ENCODE measurements at regions not wholly inside any gene's neighbourhood (a gene's known extent, or its start where the extent isn't known, plus 50 kb on each side); places are given as distances from the start of the nearest gene placed in this dataset.

GRCh38 chr12:68491204-68491960, 119.3 kb upstream of the RAP1B start:
- WGBS, 10 experiments, result 73 to 100% (median 86%) methylated on average over 1 to 8 of the region's 8 CpGs
- ATAC-seq (replicated peaks in 6 of 8), result no peak
- Histone ChIP-seq H3K4me1 (replicated peaks in 1 of 2) (no peaks in the 10 kb centered on the region), H3K27ac (no peak overlapping the region), H3K4me3 (no peak overlapping the region)
- in situ Hi-C loops (cut with MboI; ENCODE audit: low pct_unique_long_range_greater_than_20kb in 2 of 9, low sequenced_read_pairs in 9 of 9, unreplicated experiment in 9 of 9), result no loop called here

DNA sequence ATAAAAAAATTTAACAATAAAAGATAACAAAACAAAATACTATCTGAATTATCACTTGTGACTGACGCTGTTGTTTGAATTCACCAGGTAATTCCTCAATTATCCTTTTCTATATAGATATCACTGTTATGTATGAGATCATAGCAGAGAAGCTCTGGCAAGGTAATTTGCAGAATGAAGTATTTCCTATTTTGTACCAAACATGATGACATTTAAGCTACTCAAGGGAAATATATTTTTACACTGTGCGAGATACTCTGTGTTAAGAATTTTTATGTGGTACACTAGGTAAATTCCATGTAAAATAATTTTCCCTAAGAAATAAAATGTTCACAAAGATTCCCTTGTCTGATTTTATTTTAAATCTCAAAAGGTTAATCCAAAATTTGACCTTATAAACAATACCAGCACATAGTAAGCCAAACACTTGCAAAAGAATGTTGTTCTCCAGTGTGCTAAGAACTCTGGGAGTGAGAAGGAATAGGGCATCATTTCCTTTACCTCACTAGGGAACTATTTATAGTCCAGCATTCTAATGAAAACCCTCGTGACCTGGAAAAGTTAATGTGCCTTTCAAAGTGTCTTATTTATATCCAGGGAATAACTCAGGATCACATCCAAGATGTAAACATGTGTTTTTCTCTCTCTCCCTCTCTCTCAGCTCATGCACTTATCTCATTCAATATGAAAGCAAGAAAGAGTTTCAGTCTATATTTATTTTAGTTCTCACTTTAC, 115.2 kb upstream of the RAP1B start:
- WGBS, 10 experiments, result 49 to 100% (median 81%) methylated on average over 1 to 3 of the region's 3 CpGs
- in situ Hi-C loops (cut with MboI; ENCODE audit: low pct_unique_long_range_greater_than_20kb in 2 of 9, low sequenced_read_pairs in 9 of 9, unreplicated experiment in 9 of 9), result no loop called here
- peak in 1 of 8 experiments; percentile 34 for ATAC-seq (replicated peaks in 6 of 8)
- peaks cover 0 to 6% of the 10 kb centered on the region in 2 donors for H3K4me1 ChIP-seq (replicated peaks in 1 of 2)
- H3K27ac ChIP-seq, result no peak overlapping the region
- H3K4me3 ChIP-seq, result no peak overlapping the region

DNA sequence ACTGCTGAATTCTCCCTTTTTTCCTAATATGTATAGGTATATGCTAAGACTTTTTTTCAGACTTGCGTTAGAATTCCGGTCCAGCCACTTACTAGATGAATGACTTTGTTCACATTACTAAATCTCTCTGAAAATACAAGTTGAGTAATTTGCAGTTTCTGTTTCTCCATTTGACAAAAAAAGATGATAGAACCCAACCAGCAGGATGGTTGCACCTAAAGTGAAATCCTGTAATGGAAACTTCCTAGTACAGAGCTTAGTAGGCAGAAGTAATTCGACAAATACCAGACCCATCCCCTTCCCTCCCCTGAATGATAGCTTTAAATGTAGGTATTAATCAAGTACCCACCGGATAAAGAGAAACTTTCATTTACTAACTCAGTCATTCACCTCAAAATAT, 113.6 kb upstream of the RAP1B start:
- no peak for ATAC-seq (replicated peaks in 6 of 8)
- no peak overlapping the region for H3K4me3 ChIP-seq
- H3K27ac ChIP-seq, result no peak overlapping the region
- peaks cover 0 to 6% of the 10 kb centered on the region in 2 donors for H3K4me1 ChIP-seq (replicated peaks in 1 of 2)
- WGBS, 10 experiments, result 83 to 100% (median 94%) methylated on average over 1 to 4 of the region's 4 CpGs; no CpG with 5 or more reads in 2 of the 10 experiments
- in situ Hi-C loops (cut with MboI; ENCODE audit: low pct_unique_long_range_greater_than_20kb in 2 of 9, low sequenced_read_pairs in 9 of 9, unreplicated experiment in 9 of 9), result no loop called here

DNA sequence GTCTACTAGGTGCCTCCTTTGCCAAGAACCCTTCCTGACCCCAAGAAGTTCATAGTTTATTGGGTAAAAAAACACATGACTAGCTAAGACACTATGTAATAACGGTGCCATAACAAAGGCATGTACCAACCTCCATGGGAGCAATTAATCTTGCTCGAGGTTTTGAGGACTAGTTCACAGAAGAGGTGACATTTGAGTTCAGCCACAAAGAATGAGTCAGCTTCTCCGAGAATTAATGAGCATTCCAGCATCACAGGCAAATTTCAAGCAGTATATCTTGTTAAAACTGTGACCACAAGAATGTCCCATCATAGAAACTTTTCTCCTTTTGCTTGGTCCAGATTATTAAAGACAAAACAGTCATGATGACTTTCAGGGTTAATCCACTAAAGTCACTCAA, 113.0 kb upstream of the RAP1B start:
- WGBS, 10 experiments, result 4 to 52% (median 18%) methylated on average over 1 to 3 of the region's 3 CpGs; no CpG with 5 or more reads in 2 of the 10 experiments
- H3K4me1 ChIP-seq (replicated peaks in 1 of 2), result peaks cover 0 to 6% of the 10 kb centered on the region in 2 donors
- H3K27ac ChIP-seq, result no peak overlapping the region
- no peak overlapping the region for H3K4me3 ChIP-seq
- ATAC-seq (replicated peaks in 6 of 8), result peak in 7 of 8 experiments; percentile 49 to 70 (median 57)
- in situ Hi-C loops (cut with MboI; ENCODE audit: low pct_unique_long_range_greater_than_20kb in 2 of 9, low sequenced_read_pairs in 9 of 9, unreplicated experiment in 9 of 9), result no loop called here

DNA sequence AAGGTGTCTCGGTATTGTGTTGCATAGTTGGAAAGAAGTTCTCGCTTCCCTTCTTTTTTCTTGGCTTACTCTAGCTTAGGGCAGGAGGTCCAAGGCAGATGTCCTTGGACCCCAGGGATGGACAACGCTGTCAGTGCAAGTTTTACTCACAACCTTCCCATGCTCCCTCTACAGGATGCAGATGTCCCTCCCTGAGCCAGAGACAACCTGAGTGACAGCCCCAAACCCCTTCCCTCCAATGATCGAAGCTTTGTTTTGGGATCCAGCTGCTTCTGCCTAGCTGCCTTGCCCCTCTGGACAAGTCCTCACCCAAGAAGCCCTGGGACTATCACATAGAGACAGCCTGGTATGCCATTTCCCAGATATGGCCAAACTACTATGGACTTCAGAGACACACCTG, 112.0 kb upstream of the RAP1B start:
- no peak overlapping the region for H3K4me3 ChIP-seq
- in situ Hi-C loops (cut with MboI; ENCODE audit: low pct_unique_long_range_greater_than_20kb in 2 of 9, low sequenced_read_pairs in 9 of 9, unreplicated experiment in 9 of 9), result no loop called here
- WGBS, 10 experiments, result 40 to 100% (median 91%) methylated on average over 1 to 4 of the region's 4 CpGs; no CpG with 5 or more reads in 2 of the 10 experiments
- no peak for ATAC-seq (replicated peaks in 6 of 8)
- H3K4me1 ChIP-seq (replicated peaks in 1 of 2), result peaks cover 0 to 6% of the 10 kb centered on the region in 2 donors
- no peak overlapping the region for H3K27ac ChIP-seq

- ATAC-seq (replicated peaks in 6 of 8), result no peak
- Histone ChIP-seq H3K4me3 (no peak overlapping the region), H3K4me1 (replicated peaks in 1 of 2) (peaks cover 0 to 6% of the 10 kb centered on the region in 2 donors), H3K27ac (no peak overlapping the region)
- in situ Hi-C loops (cut with MboI; ENCODE audit: low pct_unique_long_range_greater_than_20kb in 2 of 9, low sequenced_read_pairs in 9 of 9, unreplicated experiment in 9 of 9), result no loop called here
- WGBS, 10 experiments, result 20 to 86% (median 82%) methylated on average over 1 of the region's 1 CpG; no CpG with 5 or more reads in 4 of the 10 experiments
These were observed 111.1 kb upstream of the RAP1B start for GRCh38 chr12:68499616-68500015.

DNA sequence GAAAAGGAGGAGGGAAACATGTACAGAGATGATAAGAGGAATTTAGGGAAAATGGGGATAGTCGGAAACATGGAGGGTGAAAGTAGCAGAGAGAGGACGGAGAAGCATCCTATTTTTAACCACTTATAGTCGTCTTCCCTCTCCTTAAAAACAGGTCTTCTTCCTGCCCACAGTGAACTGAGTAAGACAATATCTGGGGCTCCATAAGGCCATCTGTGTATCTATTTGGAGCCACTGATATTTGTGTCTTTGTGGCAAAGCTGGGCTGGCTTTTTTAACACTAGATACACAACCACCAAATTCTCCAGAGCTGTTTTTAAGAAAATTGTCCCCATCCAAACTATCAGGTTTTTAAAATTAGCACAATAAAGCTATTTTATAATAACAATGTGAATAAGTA, 109.5 kb upstream of the RAP1B start:
- no peak for ATAC-seq (replicated peaks in 6 of 8)
- H3K27ac ChIP-seq, result no peak overlapping the region
- WGBS, 10 experiments, result 22 to 100% (median 78%) methylated on average over 2 to 3 of the region's 3 CpGs; no CpG with 5 or more reads in 1 of the 10 experiments
- in situ Hi-C loops (cut with MboI; ENCODE audit: low pct_unique_long_range_greater_than_20kb in 2 of 9, low sequenced_read_pairs in 9 of 9, unreplicated experiment in 9 of 9), result no loop called here
- peaks cover 0 to 6% of the 10 kb centered on the region in 2 donors for H3K4me1 ChIP-seq (replicated peaks in 1 of 2)
- H3K4me3 ChIP-seq, result no peak overlapping the region

DNA sequence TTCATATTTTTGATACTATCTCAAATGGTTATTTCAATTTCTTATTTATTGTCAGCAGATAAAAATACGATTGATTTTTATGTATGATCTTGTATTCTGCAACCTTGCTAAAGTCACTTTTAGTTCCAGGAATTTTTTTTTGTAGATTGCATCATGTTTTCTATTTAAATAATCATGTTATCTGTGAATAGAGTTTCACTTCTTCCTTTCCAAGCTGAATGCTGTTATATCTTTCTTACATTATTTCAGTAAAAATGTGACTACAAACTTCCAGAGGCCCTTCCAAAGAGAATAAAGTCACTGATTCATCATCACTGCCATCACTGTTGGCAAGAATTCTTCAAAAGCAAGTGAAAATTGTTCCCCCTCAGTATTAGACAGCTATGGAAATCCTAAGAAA, 104.7 kb upstream of the RAP1B start:
- 5 to 94% (median 63%) methylated on average over 1 of the region's 1 CpG for WGBS, 10 experiments
- Histone ChIP-seq H3K4me3 (no peak overlapping the region), H3K27ac (no peak overlapping the region), H3K4me1 (replicated peaks in 1 of 2) (no peaks in the 10 kb centered on the region)
- in situ Hi-C loops (cut with MboI; ENCODE audit: low pct_unique_long_range_greater_than_20kb in 2 of 9, low sequenced_read_pairs in 9 of 9, unreplicated experiment in 9 of 9), result no loop called here
- no peak for ATAC-seq (replicated peaks in 6 of 8)

DNA sequence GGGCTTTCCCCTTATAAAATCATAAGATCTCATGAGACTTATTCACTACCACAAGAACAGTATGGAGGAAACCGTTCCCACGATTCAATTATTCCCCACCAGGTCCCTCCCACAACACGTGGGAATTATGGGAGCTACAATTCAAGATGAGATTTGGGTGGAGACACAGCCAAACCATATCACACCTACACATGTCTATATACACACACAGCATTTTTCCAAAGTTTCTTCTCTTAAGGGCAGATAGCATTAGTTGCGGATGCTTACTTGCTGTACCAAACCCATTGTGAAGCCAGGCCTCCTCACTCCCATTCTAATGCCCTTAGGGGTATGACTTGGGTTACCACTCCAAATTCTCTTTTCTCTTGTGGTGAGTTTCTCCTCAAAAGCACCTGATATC, 104.1 kb upstream of the RAP1B start:
- in situ Hi-C loops (cut with MboI; ENCODE audit: low pct_unique_long_range_greater_than_20kb in 2 of 9, low sequenced_read_pairs in 9 of 9, unreplicated experiment in 9 of 9), result no loop called here
- no peak for ATAC-seq (replicated peaks in 6 of 8)
- H3K4me1 ChIP-seq (replicated peaks in 1 of 2), result no peaks in the 10 kb centered on the region
- H3K27ac ChIP-seq, result no peak overlapping the region
- WGBS, 10 experiments, result 59 to 93% (median 79%) methylated on average over 1 to 4 of the region's 4 CpGs; no CpG with 5 or more reads in 5 of the 10 experiments
- no peak overlapping the region for H3K4me3 ChIP-seq

DNA sequence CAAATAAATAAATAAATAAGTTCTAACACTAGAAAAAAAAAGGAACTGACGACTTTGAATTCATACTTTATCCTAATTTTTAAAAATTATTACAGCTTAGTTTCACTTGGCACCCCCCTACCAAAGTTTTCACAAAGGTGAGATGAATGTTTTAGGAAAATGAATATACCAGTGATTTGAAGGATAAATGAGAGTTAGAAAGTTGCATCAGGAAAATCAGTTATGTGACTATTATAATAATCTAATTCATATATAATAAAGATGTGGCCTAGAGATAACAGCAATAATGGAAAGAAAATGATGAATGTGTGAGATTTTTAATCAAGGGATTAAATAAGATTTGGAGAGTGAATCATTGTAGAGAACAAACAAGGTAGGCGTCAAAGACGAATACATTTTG, 103.0 kb upstream of the RAP1B start:
- no peak overlapping the region for H3K27ac ChIP-seq
- 79 to 100% (median 93%) methylated on average over 2 to 3 of the region's 3 CpGs for WGBS, 10 experiments
- H3K4me1 ChIP-seq (replicated peaks in 1 of 2), result no peaks in the 10 kb centered on the region
- ATAC-seq (replicated peaks in 6 of 8), result no peak
- in situ Hi-C loops (cut with MboI; ENCODE audit: low pct_unique_long_range_greater_than_20kb in 2 of 9, low sequenced_read_pairs in 9 of 9, unreplicated experiment in 9 of 9), result no loop called here
- no peak overlapping the region for H3K4me3 ChIP-seq

DNA sequence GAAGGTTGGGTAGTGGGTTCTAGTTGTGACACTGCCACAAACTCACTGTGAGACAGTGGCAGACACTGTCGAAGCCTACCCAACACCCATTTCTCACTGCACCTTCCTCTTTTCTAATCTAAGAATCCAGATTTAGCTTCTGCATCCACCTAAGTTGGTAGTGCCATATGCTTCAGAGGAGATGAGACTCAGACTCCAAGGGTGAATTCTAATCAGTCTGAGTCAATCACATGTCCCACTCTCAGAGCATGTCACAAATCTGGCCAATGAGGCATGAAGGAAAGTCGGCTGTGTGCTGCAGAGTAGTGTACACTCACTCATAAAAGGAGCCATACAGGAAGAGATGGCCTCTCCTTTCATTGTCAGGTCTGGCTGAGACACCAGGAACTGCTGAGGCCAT, 102.1 kb upstream of the RAP1B start:
- WGBS, 10 experiments, result 33 to 100% (median 80%) methylated on average over 1 to 2 of the region's 2 CpGs; no CpG with 5 or more reads in 5 of the 10 experiments
- no peak overlapping the region for H3K27ac ChIP-seq
- H3K4me1 ChIP-seq (replicated peaks in 1 of 2), result no peaks in the 10 kb centered on the region
- no peak for ATAC-seq (replicated peaks in 6 of 8)
- H3K4me3 ChIP-seq, result no peak overlapping the region
- in situ Hi-C loops (cut with MboI; ENCODE audit: low pct_unique_long_range_greater_than_20kb in 2 of 9, low sequenced_read_pairs in 9 of 9, unreplicated experiment in 9 of 9), result no loop called here

- no peak overlapping the region for H3K4me3 ChIP-seq
- WGBS, 10 experiments, result 57 to 100% (median 83%) methylated on average over 1 to 4 of the region's 4 CpGs
- peak in 2 of 8 experiments; percentile 71 to 84 for ATAC-seq (replicated peaks in 6 of 8)
- H3K4me1 ChIP-seq (replicated peaks in 1 of 2), result no peaks in the 10 kb centered on the region
- H3K27ac ChIP-seq, result no peak overlapping the region
- in situ Hi-C loops (cut with MboI; ENCODE audit: low pct_unique_long_range_greater_than_20kb in 2 of 9, low sequenced_read_pairs in 9 of 9, unreplicated experiment in 9 of 9), result no loop called here
These were observed 101.5 kb upstream of the RAP1B start for GRCh38 chr12:68509242-68509641.

DNA sequence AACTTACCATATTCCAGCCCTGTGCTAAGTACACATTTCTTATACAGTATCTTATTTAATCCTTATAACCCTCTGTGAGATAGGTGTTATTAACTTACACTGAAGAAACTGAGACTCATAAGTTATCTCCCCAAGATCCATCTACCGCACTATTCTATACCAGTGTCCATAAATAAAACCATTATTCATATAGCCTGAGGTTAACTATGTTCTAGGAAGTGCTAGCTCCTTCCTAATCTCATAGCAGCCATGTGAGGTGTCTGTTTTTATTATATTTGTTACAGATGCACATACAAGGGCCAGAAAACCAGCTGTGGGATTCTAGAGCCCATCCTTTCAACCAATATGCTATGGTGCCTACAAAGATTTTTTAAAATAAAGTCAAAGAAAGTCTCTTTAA, 100.3 kb upstream of the RAP1B start:
- WGBS, 10 experiments, result 0 to 100% (median 83%) methylated on average over 1 of the region's 1 CpG; no CpG with 5 or more reads in 1 of the 10 experiments
- in situ Hi-C loops (cut with MboI; ENCODE audit: low pct_unique_long_range_greater_than_20kb in 2 of 9, low sequenced_read_pairs in 9 of 9, unreplicated experiment in 9 of 9), result no loop called here
- ATAC-seq (replicated peaks in 6 of 8), result peak in 3 of 8 experiments; percentile 42 to 76 (median 48)
- H3K4me3 ChIP-seq, result no peak overlapping the region
- H3K4me1 ChIP-seq (replicated peaks in 1 of 2), result no peaks in the 10 kb centered on the region
- H3K27ac ChIP-seq, result no peak overlapping the region
